Chondrocyte (in vitro differentiated cells): ENCODE measurements at regions not wholly inside any gene's neighbourhood (a gene's known extent, or its start where the extent isn't known, plus 50 kb on each side); places are given as distances from the start of the nearest gene placed in this dataset.

Experiments used
- DNase-seq: peaks from one replicate; pipeline ENCODE4 v3.0.0; 2021; ENCODE audit warnings: mixed read lengths, low spot score
- H3K27ac Mint-ChIP-seq: one replicate; pipeline ENCODE4 v1.8.0; 2021; ENCODE audit warnings: mild to moderate bottlenecking, moderate library complexity, mixed read lengths; ENCODE audit not compliant: unreplicated experiment
- H3K27me3 Mint-ChIP-seq: 2 replicates; pipeline ENCODE4 v1.8.0; 2021; ENCODE audit warnings: low read depth, mixed read lengths
- H3K36me3 Mint-ChIP-seq: 2 replicates; pipeline ENCODE4 v1.8.0; 2021; ENCODE audit warnings: low read depth, mixed read lengths
- H3K4me1 Mint-ChIP-seq: 2 replicates; pipeline ENCODE4 v1.8.0; 2021; ENCODE audit warnings: low read depth, mild to moderate bottlenecking, mixed read lengths
- H3K4me3 Mint-ChIP-seq: one replicate; pipeline ENCODE4 v1.8.0; 2021; ENCODE audit warnings: mild to moderate bottlenecking, moderate library complexity, mixed read lengths; ENCODE audit not compliant: unreplicated experiment
- H3K9me3 Mint-ChIP-seq: 2 replicates; pipeline ENCODE4 v1.8.0; 2021; ENCODE audit warnings: low read depth, mixed read lengths
- CTCF ChIP-seq: fragments of 200-600 bp; sonication (generic); IDR thresholded peaks from 2 replicates; pipeline ENCODE4 v1.5.0; 2021; ENCODE audit warnings: antibody characterized with exemption, mild to moderate bottlenecking, moderate library complexity

- Mint-ChIP-seq H3K4me3 (no peak overlapping the region), H3K9me3 (peaks cover 8% of the 10 kb centered on the region), H3K36me3 (no peaks in the 10 kb centered on the region), H3K27me3 (peaks cover 20% of the 10 kb centered on the region), H3K4me1 (no peaks in the 10 kb centered on the region), H3K27ac (no peak overlapping the region)
- no peak for TF ChIP-seq CTCF
- no peak for DNase-seq
Observed at GRCh38 chr13:26895808-26896466, 135.4 kb upstream of the GPR12 start.

- H3K27me3 Mint-ChIP-seq, result peaks cover 17% of the 10 kb centered on the region
- H3K4me1 Mint-ChIP-seq, result no peaks in the 10 kb centered on the region
- no peak for TF ChIP-seq CTCF
- peaks cover 10% of the 10 kb centered on the region for H3K9me3 Mint-ChIP-seq
- no peak overlapping the region for H3K27ac Mint-ChIP-seq
- H3K4me3 Mint-ChIP-seq, result no peak overlapping the region
- no peaks in the 10 kb centered on the region for H3K36me3 Mint-ChIP-seq
- DNase-seq, result no peak
Observed at GRCh38 chr13:26895081-26895807, 134.7 kb upstream of the GPR12 start.

- Mint-ChIP-seq H3K4me1 (no peaks in the 10 kb centered on the region), H3K27ac (no peak overlapping the region), H3K36me3 (no peaks in the 10 kb centered on the region), H3K27me3 (peaks cover 13% of the 10 kb centered on the region), H3K9me3 (peaks cover 10% of the 10 kb centered on the region), H3K4me3 (no peak overlapping the region)
- no peak for DNase-seq
- TF ChIP-seq CTCF, result no peak
Observed at GRCh38 chr13:26888632-26889031, 128.0 kb upstream of the GPR12 start.

GRCh38 chr13:26887594-26887993 is 127.0 kb upstream of the GPR12 start:
- peaks cover 10% of the 10 kb centered on the region for H3K9me3 Mint-ChIP-seq
- no peak for TF ChIP-seq CTCF
- H3K27me3 Mint-ChIP-seq, result peaks cover 13% of the 10 kb centered on the region
- H3K36me3 Mint-ChIP-seq, result no peaks in the 10 kb centered on the region
- DNase-seq, result no peak
- no peak overlapping the region for H3K4me3 Mint-ChIP-seq
- H3K27ac Mint-ChIP-seq, result no peak overlapping the region
- no peaks in the 10 kb centered on the region for H3K4me1 Mint-ChIP-seq

GRCh38 chr13:26883613-26884257 is 123.1 kb upstream of the GPR12 start:
- Mint-ChIP-seq H3K36me3 (no peaks in the 10 kb centered on the region), H3K27me3 (peaks cover 13% of the 10 kb centered on the region), H3K4me3 (no peak overlapping the region), H3K4me1 (peaks cover 10% of the 10 kb centered on the region), H3K27ac (no peak overlapping the region), H3K9me3 (no peaks in the 10 kb centered on the region)
- no peak for DNase-seq
- TF ChIP-seq CTCF, result no peak
